ENCODE measurements at regions not wholly inside any gene's neighbourhood (a gene's known extent, or its start where the extent isn't known, plus 50 kb on each side); places are given as distances from the start of the nearest gene placed in this dataset.

DNA sequence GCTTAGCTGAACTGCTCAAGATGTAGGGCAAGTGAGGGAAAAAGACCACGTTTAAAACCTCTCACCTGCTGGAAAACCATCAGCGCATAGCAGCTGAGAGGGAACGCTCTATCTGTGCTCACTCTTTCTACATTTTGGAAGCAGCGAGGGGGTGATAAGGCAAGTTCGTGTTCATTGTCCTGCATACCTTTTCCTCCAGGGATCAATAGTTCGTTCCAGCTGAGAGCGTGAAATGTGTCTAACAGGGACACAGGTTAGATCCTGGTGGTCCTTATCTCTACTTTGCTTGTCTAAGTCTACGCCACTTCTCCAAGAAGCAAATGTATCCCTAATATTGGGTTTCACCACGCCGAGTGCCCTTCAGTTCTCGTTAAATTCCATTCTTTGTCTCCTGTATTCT, 183.5 kb upstream of the ZFHX3 start:
- WGBS (ENCODE audit: low lambda C conversion rate): 37% methylated on average over 11 of the region's 11 CpGs
- Histone ChIP-seq H3K36me3 (replicated peaks in 1 of 2; ENCODE audit: control insufficient read depth in 1 of 2, insufficient read depth in 2 of 2, low read length in 2 of 2) (no peaks in the 10 kb centered on the region), H3K9ac (ENCODE audit: insufficient read depth, low read depth, low read length) (no peak overlapping the region), H4K20me1 (ENCODE audit: insufficient read depth, low read length) (no peaks in the 10 kb centered on the region), H2AFZ (ENCODE audit: low read length) (no peak overlapping the region), H3K27me3 (ENCODE audit: control insufficient read depth in 1 of 2, insufficient read depth in 2 of 2, low read length in 2 of 2) (peaks cover 0 to 29% of the 10 kb centered on the region in 2 experiments; a peak in 3 of 5 replicates), H3K27ac (ENCODE audit: extremely low read length, insufficient read depth, low read length) (no peak overlapping the region), H3K79me2 (ENCODE audit: insufficient read depth, low read length) (no peaks in the 10 kb centered on the region), H3K4me2 (ENCODE audit: low read depth, low read length) (no peak overlapping the region), H3K4me3 (replicated peaks in 1 of 3; ENCODE audit: insufficient read depth in 1 of 3, low read depth in 2 of 3, low read length in 3 of 3) (no peak overlapping the region), H3K4me1 (ENCODE audit: insufficient read depth, low read length) (peaks cover 14% of the 10 kb centered on the region), H3K9me3 (ENCODE audit: low read length) (no peaks in the 10 kb centered on the region)
- BruUV-seq (replicated peaks): no TSS peak
- ChIA-PET CTCF (ENCODE audit: low intra/inter-chr PET ratio, low total read pairs) (no interaction called here), POLR2A (no interaction called here)
- DNase-seq (ENCODE audit: low spot score): no peak
- intact Hi-C loops (cut with micrococcal nuclease; ENCODE audit: unreplicated experiment) (no loop called here), in situ Hi-C loops (cut with HindIII; ENCODE audit: extremely low pct_ligation_motif_present, low pct_unique_long_range_greater_than_20kb) (no loop called here)
- no peak; the same call in 2 of the 3 replicates for ATAC-seq
- FAIRE-seq: no peak
- TF ChIP-seq, protein P1, sequence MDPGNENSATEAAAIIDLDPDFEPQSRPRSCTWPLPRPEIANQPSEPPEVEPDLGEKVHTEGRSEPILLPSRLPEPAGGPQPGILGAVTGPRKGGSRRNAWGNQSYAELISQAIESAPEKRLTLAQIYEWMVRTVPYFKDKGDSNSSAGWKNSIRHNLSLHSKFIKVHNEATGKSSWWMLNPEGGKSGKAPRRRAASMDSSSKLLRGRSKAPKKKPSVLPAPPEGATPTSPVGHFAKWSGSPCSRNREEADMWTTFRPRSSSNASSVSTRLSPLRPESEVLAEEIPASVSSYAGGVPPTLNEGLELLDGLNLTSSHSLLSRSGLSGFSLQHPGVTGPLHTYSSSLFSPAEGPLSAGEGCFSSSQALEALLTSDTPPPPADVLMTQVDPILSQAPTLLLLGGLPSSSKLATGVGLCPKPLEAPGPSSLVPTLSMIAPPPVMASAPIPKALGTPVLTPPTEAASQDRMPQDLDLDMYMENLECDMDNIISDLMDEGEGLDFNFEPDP (CRISPR knock-in tag; conservative IDR thresholded peaks at IDR 0.05): no peak
- no peak for TF ChIP-seq TCF7L2 (IDR thresholded peaks at IDR 0.05; ENCODE audit: low read depth, low read length)
- TF ChIP-seq ZNF34 (CRISPR knock-in tag; IDR thresholded peaks at IDR 0.05; ENCODE audit: borderline replicate concordance): no peak
- TF ChIP-seq, protein P2, sequence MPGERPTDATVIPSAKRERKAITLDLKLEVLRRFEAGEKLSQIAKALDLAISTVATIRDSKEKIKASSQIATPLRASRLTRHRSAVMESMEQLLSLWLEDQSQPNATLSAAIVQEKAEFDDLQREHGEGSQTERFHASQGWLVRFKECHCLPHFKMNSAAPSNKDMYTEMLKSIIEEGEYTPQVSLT (CRISPR knock-in tag; IDR thresholded peaks at IDR 0.05; ENCODE audit: borderline replicate concordance, low read depth): no peak
- no peak for TF ChIP-seq STAT5B (CRISPR knock-in tag; IDR thresholded peaks at IDR 0.05)

DNA sequence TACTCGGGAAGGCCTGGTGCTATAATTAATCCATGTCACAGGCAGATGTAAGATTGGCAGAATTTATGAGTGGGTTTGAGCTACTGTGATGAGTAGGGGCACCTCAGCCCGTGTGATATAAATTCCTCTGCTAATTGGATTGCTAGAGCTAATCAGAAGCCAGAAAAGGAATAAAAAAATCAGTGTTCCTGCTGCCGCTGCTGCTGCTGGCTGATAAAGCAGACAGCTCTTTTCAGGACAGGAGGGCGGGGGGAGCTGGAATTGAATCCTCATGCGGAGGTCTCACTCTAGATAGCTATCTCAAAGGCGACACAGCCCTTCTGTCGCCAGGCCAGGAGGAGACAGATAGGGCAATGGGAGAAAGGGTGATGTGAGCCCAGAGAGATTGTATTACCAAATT, 182.7 kb upstream of the ZFHX3 start:
- Histone ChIP-seq H3K9me3 (ENCODE audit: low read length) (no peaks in the 10 kb centered on the region), H3K79me2 (ENCODE audit: insufficient read depth, low read length) (no peaks in the 10 kb centered on the region), H4K20me1 (ENCODE audit: insufficient read depth, low read length) (no peaks in the 10 kb centered on the region), H3K36me3 (replicated peaks in 1 of 2; ENCODE audit: control insufficient read depth in 1 of 2, insufficient read depth in 2 of 2, low read length in 2 of 2) (no peaks in the 10 kb centered on the region), H3K4me2 (ENCODE audit: low read depth, low read length) (no peak overlapping the region), H3K27me3 (ENCODE audit: control insufficient read depth in 1 of 2, insufficient read depth in 2 of 2, low read length in 2 of 2) (peaks cover 0 to 29% of the 10 kb centered on the region in 2 experiments; a peak in 3 of 5 replicates), H3K9ac (ENCODE audit: insufficient read depth, low read depth, low read length) (no peak overlapping the region), H3K27ac (ENCODE audit: extremely low read length, insufficient read depth, low read length) (no peak overlapping the region), H3K4me3 (replicated peaks in 1 of 3; ENCODE audit: insufficient read depth in 1 of 3, low read depth in 2 of 3, low read length in 3 of 3) (no peak overlapping the region), H2AFZ (ENCODE audit: low read length) (no peak overlapping the region), H3K4me1 (ENCODE audit: insufficient read depth, low read length) (peaks cover 14% of the 10 kb centered on the region)
- ChIA-PET POLR2A (no interaction called here), CTCF (ENCODE audit: low intra/inter-chr PET ratio, low total read pairs) (no interaction called here)
- in situ Hi-C loops (cut with HindIII; ENCODE audit: extremely low pct_ligation_motif_present, low pct_unique_long_range_greater_than_20kb) (no loop called here), intact Hi-C loops (cut with micrococcal nuclease; ENCODE audit: unreplicated experiment) (no loop called here)
- DNase-seq (ENCODE audit: low spot score) (no peak), ATAC-seq (no peak), FAIRE-seq (no peak)
- no TSS peak for BruUV-seq (replicated peaks)
- WGBS (ENCODE audit: low lambda C conversion rate): 53% methylated on average over 7 of the region's 7 CpGs
- TF ChIP-seq, protein P3, sequence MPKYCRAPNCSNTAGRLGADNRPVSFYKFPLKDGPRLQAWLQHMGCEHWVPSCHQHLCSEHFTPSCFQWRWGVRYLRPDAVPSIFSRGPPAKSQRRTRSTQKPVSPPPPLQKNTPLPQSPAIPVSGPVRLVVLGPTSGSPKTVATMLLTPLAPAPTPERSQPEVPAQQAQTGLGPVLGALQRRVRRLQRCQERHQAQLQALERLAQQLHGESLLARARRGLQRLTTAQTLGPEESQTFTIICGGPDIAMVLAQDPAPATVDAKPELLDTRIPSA (CRISPR knock-in tag; IDR thresholded peaks at IDR 0.05; ENCODE audit: borderline replicate concordance): no peak
- TF ChIP-seq, protein P4, sequence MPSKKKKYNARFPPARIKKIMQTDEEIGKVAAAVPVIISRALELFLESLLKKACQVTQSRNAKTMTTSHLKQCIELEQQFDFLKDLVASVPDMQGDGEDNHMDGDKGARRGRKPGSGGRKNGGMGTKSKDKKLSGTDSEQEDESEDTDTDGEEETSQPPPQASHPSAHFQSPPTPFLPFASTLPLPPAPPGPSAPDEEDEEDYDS (CRISPR knock-in tag; IDR thresholded peaks at IDR 0.05): no peak
- no peak for TF ChIP-seq TBX2 (CRISPR knock-in tag; IDR thresholded peaks at IDR 0.05; ENCODE audit: borderline replicate concordance)
- no peak for TF ChIP-seq ZNF781 (CRISPR knock-in tag; IDR thresholded peaks at IDR 0.05; ENCODE audit: borderline replicate concordance, not compliant biosample characterization)
- TF ChIP-seq ZNF207 (IDR thresholded peaks at IDR 0.05; ENCODE audit: borderline replicate concordance): no peak
- TF ChIP-seq HDAC1 (CRISPR knock-in tag; IDR thresholded peaks at IDR 0.05): no peak
- TF ChIP-seq PITX1 (CRISPR knock-in tag; IDR thresholded peaks at IDR 0.05): no peak
- TF ChIP-seq NCOA2 (CRISPR knock-in tag; IDR thresholded peaks at IDR 0.05): no peak
- TF ChIP-seq, protein P5, sequence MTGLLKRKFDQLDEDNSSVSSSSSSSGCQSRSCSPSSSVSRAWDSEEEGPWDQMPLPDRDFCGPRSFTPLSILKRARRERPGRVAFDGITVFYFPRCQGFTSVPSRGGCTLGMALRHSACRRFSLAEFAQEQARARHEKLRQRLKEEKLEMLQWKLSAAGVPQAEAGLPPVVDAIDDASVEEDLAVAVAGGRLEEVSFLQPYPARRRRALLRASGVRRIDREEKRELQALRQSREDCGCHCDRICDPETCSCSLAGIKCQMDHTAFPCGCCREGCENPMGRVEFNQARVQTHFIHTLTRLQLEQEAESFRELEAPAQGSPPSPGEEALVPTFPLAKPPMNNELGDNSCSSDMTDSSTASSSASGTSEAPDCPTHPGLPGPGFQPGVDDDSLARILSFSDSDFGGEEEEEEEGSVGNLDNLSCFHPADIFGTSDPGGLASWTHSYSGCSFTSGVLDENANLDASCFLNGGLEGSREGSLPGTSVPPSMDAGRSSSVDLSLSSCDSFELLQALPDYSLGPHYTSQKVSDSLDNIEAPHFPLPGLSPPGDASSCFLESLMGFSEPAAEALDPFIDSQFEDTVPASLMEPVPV (CRISPR knock-in tag; IDR thresholded peaks at IDR 0.05): no peak
- no peak for TF ChIP-seq POGZ (CRISPR knock-in tag; IDR thresholded peaks at IDR 0.05)

Measured in HepG2 (cell line).